Osteoblast (primary cell): ENCODE measurements at regions not wholly inside any gene's neighbourhood (a gene's known extent, or its start where the extent isn't known, plus 50 kb on each side); places are given as distances from the start of the nearest gene placed in this dataset.

Source experiments
- DNase-seq: peaks from one replicate; pipeline ENCODE4 v3.0.0; 2011; ENCODE audit warnings: low spot score, mixed read lengths; ENCODE audit not compliant: insufficient read length; ENCODE audit errors: missing footprints
- H2AFZ ChIP-seq: 2 replicates; pipeline ENCODE4 v1.6.0; 2011; ENCODE audit warnings: mild to moderate bottlenecking, low read length
- H3K27ac ChIP-seq: 2 replicates; pipeline ENCODE4 v1.5.1; 2011; ENCODE audit warnings: mild to moderate bottlenecking, low read depth, low read length, moderate library complexity
- H3K27me3 ChIP-seq: 2 replicates; pipeline ENCODE4 v1.6.0; 2012; ENCODE audit warnings: mild to moderate bottlenecking, control low read depth, inconsistent platforms, low read length, moderate library complexity; ENCODE audit not compliant: insufficient read depth
- H3K36me3 ChIP-seq: 2 replicates; pipeline ENCODE4 v1.5.1; 2011; ENCODE audit warnings: mild to moderate bottlenecking, low read length, control low read depth, moderate library complexity; ENCODE audit not compliant: insufficient read depth
- H3K4me1 ChIP-seq: 2 replicates; pipeline ENCODE4 v1.5.1; 2011; ENCODE audit warnings: mild to moderate bottlenecking, low read length, control low read depth, moderate library complexity; ENCODE audit not compliant: insufficient read depth
- H3K4me2 ChIP-seq: 2 replicates; pipeline ENCODE4 v1.6.0; 2011; ENCODE audit warnings: mild to moderate bottlenecking, low read length; ENCODE audit not compliant: insufficient read depth
- H3K4me3 ChIP-seq: fragments of 200-600 bp; sonication (generic); 3 replicates; pipeline ENCODE4 v1.5.1; 2012; ENCODE audit warnings: mild to moderate bottlenecking, low read length, inconsistent platforms; ENCODE audit not compliant: insufficient read depth
- H3K79me2 ChIP-seq: 2 replicates; pipeline ENCODE4 v1.6.0; 2012; ENCODE audit warnings: mild to moderate bottlenecking, low read length, control low read depth, inconsistent platforms; ENCODE audit not compliant: insufficient read depth
- H3K9me3 ChIP-seq: 2 replicates; pipeline ENCODE4 v1.5.1; 2011; ENCODE audit warnings: low read depth, low read length, control low read depth
- H4K20me1 ChIP-seq: 2 replicates; pipeline ENCODE4 v1.6.0; 2012; ENCODE audit warnings: mild to moderate bottlenecking, low read length, control low read depth; ENCODE audit not compliant: insufficient read depth
- TF ChIP-seq, protein P1 (sequence below): IDR thresholded peaks from 2 replicates; pipeline ENCODE4 v1.5.1; 2011; ENCODE audit warnings: mild to moderate bottlenecking, low read depth, low read length, moderate library complexity; ENCODE audit errors: extremely low read depth

- Histone ChIP-seq H3K27me3 (peaks cover 5% of the 10 kb centered on the region), H3K36me3 (no peaks in the 10 kb centered on the region), H3K4me1 (no peaks in the 10 kb centered on the region), H3K9me3 (peaks cover 7% of the 10 kb centered on the region), H3K4me3 (no peak overlapping the region), H3K27ac (no peak overlapping the region), H3K79me2 (no peaks in the 10 kb centered on the region), H3K4me2 (no peak overlapping the region), H2AFZ (no peak overlapping the region), H4K20me1 (no peaks in the 10 kb centered on the region)
- TF ChIP-seq, protein P1, sequence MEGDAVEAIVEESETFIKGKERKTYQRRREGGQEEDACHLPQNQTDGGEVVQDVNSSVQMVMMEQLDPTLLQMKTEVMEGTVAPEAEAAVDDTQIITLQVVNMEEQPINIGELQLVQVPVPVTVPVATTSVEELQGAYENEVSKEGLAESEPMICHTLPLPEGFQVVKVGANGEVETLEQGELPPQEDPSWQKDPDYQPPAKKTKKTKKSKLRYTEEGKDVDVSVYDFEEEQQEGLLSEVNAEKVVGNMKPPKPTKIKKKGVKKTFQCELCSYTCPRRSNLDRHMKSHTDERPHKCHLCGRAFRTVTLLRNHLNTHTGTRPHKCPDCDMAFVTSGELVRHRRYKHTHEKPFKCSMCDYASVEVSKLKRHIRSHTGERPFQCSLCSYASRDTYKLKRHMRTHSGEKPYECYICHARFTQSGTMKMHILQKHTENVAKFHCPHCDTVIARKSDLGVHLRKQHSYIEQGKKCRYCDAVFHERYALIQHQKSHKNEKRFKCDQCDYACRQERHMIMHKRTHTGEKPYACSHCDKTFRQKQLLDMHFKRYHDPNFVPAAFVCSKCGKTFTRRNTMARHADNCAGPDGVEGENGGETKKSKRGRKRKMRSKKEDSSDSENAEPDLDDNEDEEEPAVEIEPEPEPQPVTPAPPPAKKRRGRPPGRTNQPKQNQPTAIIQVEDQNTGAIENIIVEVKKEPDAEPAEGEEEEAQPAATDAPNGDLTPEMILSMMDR, result no peak
- no peak for DNase-seq
These were observed 104.5 kb upstream of the GATB start for GRCh38 chr4:151865312-151865711.

- DNase-seq, result no peak
- H3K27me3 ChIP-seq, result peaks cover 5% of the 10 kb centered on the region
- H3K79me2 ChIP-seq, result no peaks in the 10 kb centered on the region
- no peaks in the 10 kb centered on the region for H3K4me1 ChIP-seq
- H3K36me3 ChIP-seq, result no peaks in the 10 kb centered on the region
- peaks cover 7% of the 10 kb centered on the region for H3K9me3 ChIP-seq
- H2AFZ ChIP-seq, result no peak overlapping the region
- no peaks in the 10 kb centered on the region for H4K20me1 ChIP-seq
- H3K4me3 ChIP-seq, result no peak overlapping the region
- H3K4me2 ChIP-seq, result no peak overlapping the region
- TF ChIP-seq, protein P1, result no peak
- no peak overlapping the region for H3K27ac ChIP-seq
These were observed 103.3 kb upstream of the GATB start for GRCh38 chr4:151864068-151864467.

DNA sequence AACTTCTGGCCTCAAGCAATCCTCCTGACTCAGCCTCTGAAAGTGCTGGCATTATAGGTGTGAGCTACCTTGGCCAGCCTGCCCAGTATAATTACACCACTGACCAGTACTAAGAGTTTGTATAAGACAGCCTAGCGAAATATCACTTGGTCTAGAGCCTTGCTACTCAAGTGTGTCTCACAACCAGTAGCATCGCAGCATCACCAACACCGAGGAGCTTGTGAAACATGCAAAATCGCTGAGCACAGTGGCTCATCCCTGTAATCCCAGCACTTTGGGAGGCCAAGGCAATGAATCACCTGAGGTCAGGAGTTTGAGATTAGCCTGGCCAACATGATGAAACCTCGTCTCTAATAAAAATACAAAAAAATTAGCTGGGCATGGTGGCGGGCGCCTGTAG, 102.0 kb upstream of the GATB start:
- H2AFZ ChIP-seq, result no peak overlapping the region
- DNase-seq, result no peak
- H3K4me2 ChIP-seq, result no peak overlapping the region
- H3K4me1 ChIP-seq, result no peaks in the 10 kb centered on the region
- no peaks in the 10 kb centered on the region for H3K79me2 ChIP-seq
- peaks cover 6% of the 10 kb centered on the region for H3K9me3 ChIP-seq
- no peaks in the 10 kb centered on the region for H4K20me1 ChIP-seq
- no peaks in the 10 kb centered on the region for H3K36me3 ChIP-seq
- H3K27me3 ChIP-seq, result peaks cover 5% of the 10 kb centered on the region
- no peak overlapping the region for H3K27ac ChIP-seq
- no peak overlapping the region for H3K4me3 ChIP-seq
- TF ChIP-seq, protein P1, result no peak

DNA sequence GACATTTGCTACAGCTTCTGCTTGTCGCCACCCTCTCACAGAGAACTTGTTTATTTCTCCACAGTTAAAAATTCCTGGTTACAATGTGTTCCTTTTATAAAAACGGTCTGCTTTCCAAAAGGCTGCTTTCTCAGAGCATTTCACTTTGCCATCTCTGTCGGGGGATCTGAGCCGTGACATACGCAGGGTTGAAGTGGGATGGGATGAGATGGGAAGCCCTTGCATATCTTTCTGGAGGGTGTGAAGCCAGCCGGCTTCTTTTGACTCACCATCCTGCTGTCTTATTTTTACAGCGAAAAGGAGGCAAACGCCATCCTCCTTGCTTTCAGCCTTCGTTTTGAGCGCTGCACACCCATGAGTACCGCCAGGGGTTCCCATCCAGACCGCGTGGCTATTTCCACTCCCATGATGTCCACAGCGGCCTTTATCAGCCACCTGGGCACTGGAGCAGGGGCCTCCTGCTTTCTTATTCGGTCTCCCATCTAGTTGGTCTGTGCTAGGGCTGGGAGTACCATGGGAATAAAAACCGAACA, 99.8 kb upstream of the GATB start:
- no peaks in the 10 kb centered on the region for H3K79me2 ChIP-seq
- H4K20me1 ChIP-seq, result no peaks in the 10 kb centered on the region
- no peaks in the 10 kb centered on the region for H3K9me3 ChIP-seq
- H3K4me2 ChIP-seq, result no peak overlapping the region
- no peak overlapping the region for H2AFZ ChIP-seq
- DNase-seq, result no peak
- no peaks in the 10 kb centered on the region for H3K36me3 ChIP-seq
- no peak overlapping the region for H3K27ac ChIP-seq
- H3K4me1 ChIP-seq, result no peaks in the 10 kb centered on the region
- TF ChIP-seq, protein P1, result no peak
- no peak overlapping the region for H3K4me3 ChIP-seq
- H3K27me3 ChIP-seq, result peaks cover 3% of the 10 kb centered on the region
